ENCODE measurements at regions not wholly inside any gene's neighbourhood (a gene's known extent, or its start where the extent isn't known, plus 50 kb on each side); places are given as distances from the start of the nearest gene placed in this dataset.
A peak's percentile ranks its signal among the peaks of the same experiment; 100 is the strongest.

GRCh38 chrX:45715748-45716147 lies 515.1 kb upstream of the DIPK2B start:
- H3K27me3 ChIP-seq, result no peaks in the 10 kb centered on the region
- TF ChIP-seq, protein P1, sequence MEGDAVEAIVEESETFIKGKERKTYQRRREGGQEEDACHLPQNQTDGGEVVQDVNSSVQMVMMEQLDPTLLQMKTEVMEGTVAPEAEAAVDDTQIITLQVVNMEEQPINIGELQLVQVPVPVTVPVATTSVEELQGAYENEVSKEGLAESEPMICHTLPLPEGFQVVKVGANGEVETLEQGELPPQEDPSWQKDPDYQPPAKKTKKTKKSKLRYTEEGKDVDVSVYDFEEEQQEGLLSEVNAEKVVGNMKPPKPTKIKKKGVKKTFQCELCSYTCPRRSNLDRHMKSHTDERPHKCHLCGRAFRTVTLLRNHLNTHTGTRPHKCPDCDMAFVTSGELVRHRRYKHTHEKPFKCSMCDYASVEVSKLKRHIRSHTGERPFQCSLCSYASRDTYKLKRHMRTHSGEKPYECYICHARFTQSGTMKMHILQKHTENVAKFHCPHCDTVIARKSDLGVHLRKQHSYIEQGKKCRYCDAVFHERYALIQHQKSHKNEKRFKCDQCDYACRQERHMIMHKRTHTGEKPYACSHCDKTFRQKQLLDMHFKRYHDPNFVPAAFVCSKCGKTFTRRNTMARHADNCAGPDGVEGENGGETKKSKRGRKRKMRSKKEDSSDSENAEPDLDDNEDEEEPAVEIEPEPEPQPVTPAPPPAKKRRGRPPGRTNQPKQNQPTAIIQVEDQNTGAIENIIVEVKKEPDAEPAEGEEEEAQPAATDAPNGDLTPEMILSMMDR (IDR thresholded peaks at IDR 0.05), result no peak
- no peak overlapping the region for H3K27ac ChIP-seq
- H3K36me3 ChIP-seq, result no peaks in the 10 kb centered on the region
- ATAC-seq (no peak), DNase-seq (no peak)
- intact Hi-C loops (cut with DNase I), result no loop called here
- no peaks in the 10 kb centered on the region for H3K9me3 ChIP-seq
- H3K4me3 ChIP-seq, result no peak overlapping the region
- H3K4me1 ChIP-seq, result no peaks in the 10 kb centered on the region

DNA sequence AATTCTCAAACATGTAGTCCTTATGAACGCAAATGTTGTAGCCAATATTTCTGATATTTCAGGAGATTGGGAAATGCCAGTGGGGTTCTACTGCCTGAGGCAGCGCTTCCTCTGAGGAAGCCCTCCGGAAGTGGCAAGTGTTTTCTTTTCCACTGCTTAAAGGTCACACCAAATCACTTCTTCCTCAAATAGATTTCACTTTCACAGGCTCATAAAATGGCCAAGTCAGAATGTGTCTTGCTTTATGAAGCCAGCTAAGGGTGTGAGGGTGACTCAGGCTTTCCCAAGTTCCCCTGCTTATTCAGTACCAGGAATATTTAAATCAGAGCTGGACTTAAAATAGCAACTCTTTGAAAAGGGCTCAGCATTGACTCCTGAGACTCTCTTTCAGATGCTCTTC lies 514.2 kb upstream of the DIPK2B start:
- ATAC-seq, result peak; percentile 78
- H3K27ac ChIP-seq, result no peak overlapping the region

GRCh38 chrX:45712067-45712466 lies 511.4 kb upstream of the DIPK2B start:
- ATAC-seq, result no peak
- Histone ChIP-seq H3K4me1 (no peaks in the 10 kb centered on the region), H3K4me3 (no peak overlapping the region), H3K27me3 (no peaks in the 10 kb centered on the region), H3K36me3 (no peaks in the 10 kb centered on the region), H3K27ac (no peak overlapping the region), H3K9me3 (no peaks in the 10 kb centered on the region)
- TF ChIP-seq, protein P1 (IDR thresholded peaks at IDR 0.05), result no peak
- no peak for DNase-seq
- intact Hi-C loops (cut with DNase I), result no loop called here

More for the DNA sequence above, 514.2 kb upstream of the DIPK2B start:
- Histone ChIP-seq H3K4me3 (no peak overlapping the region), H3K9me3 (no peaks in the 10 kb centered on the region), H3K36me3 (no peaks in the 10 kb centered on the region), H3K27me3 (no peaks in the 10 kb centered on the region), H3K4me1 (no peaks in the 10 kb centered on the region)
- DNase-seq, result no peak
- intact Hi-C loops (cut with DNase I), result no loop called here
- TF ChIP-seq, protein P1 (IDR thresholded peaks at IDR 0.05), result no peak

DNA sequence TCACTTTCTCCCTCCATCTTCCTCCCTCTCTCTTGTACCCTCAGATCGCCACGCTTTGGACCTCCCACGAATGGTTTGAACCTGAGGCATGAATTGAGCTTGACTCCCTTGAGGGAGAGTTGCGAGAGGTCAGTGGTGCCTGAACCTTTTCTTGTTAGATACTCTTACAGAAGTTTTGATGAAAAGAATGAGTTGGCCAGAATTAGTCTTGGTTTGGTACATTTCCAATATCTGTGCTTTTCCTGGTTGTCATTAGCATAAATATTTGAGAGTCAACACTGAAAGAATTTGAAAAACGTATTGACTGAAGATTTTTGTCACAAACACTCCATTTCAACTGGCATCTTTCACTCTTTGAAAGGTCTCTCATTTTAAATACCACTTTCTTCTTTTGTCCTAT lies 510.6 kb upstream of the DIPK2B start:
- ATAC-seq, result no peak

GRCh38 chrX:45710081-45710801 lies 509.6 kb upstream of the DIPK2B start:
- Histone ChIP-seq H3K36me3 (no peaks in the 10 kb centered on the region), H3K9me3 (no peaks in the 10 kb centered on the region), H3K4me3 (no peak overlapping the region), H3K27me3 (no peaks in the 10 kb centered on the region), H3K27ac (no peak overlapping the region), H3K4me1 (no peaks in the 10 kb centered on the region)
- ATAC-seq (no peak), DNase-seq (no peak)
- TF ChIP-seq, protein P1 (IDR thresholded peaks at IDR 0.05), result no peak
- intact Hi-C loops (cut with DNase I), result no loop called here

More for the DNA sequence above, 510.6 kb upstream of the DIPK2B start:
- no peak overlapping the region for H3K4me3 ChIP-seq
- H3K9me3 ChIP-seq, result no peaks in the 10 kb centered on the region
- TF ChIP-seq, protein P1 (IDR thresholded peaks at IDR 0.05), result no peak
- no peaks in the 10 kb centered on the region for H3K4me1 ChIP-seq
- intact Hi-C loops (cut with DNase I), result no loop called here
- H3K27me3 ChIP-seq, result no peaks in the 10 kb centered on the region
- no peak for DNase-seq
- no peaks in the 10 kb centered on the region for H3K36me3 ChIP-seq
- H3K27ac ChIP-seq, result no peak overlapping the region

Data from upper lobe of right lung (tissue), 1 donor.